Karpas-422 (cell line): ENCODE measurements at regions not wholly inside any gene's neighbourhood (a gene's known extent, or its start where the extent isn't known, plus 50 kb on each side); places are given as distances from the start of the nearest gene placed in this dataset.
"Not testable (repeated sequence)": the region's sequence is repeated elsewhere in the genome, so short reads cannot be mapped to it uniquely, and the experiment has no call there.

Source experiments
- DNase-seq: peaks from one replicate; pipeline ENCODE4 v3.0.0-alpha.2; 2015
- H2AFZ ChIP-seq: fragments of 200-600 bp; sonication (generic); 2 replicates; pipeline ENCODE4 v1.6.1; 2014; ENCODE audit warnings: antibody characterized with exemption, low read length, mixed read lengths
- H3K27ac ChIP-seq: fragments of 200-600 bp; sonication (generic); 2 replicates; pipeline ENCODE4 v1.5.1; 2014; ENCODE audit warnings: mild to moderate bottlenecking, low read length, moderate library complexity
- H3K27me3 ChIP-seq: fragments of 200-600 bp; sonication (generic); 2 replicates; pipeline ENCODE4 v1.6.1; 2014; ENCODE audit warnings: low read length, mixed read lengths
- H3K36me3 ChIP-seq: fragments of 200-600 bp; sonication (generic); 2 replicates; pipeline ENCODE4 v1.6.1; 2014; ENCODE audit warnings: low read length, mixed read lengths; ENCODE audit not compliant: insufficient read depth
- H3K4me1 ChIP-seq: fragments of 200-600 bp; sonication (generic); 2 replicates; pipeline ENCODE4 v1.6.1; 2014; ENCODE audit warnings: mild to moderate bottlenecking, low read length, mixed read lengths
- H3K4me2 ChIP-seq: fragments of 200-600 bp; sonication (generic); 2 replicates; pipeline ENCODE4 v1.6.1; 2014; ENCODE audit warnings: low read length, low read depth, mild to moderate bottlenecking; ENCODE audit not compliant: poor library complexity, severe bottlenecking
- H3K4me3 ChIP-seq: fragments of 200-600 bp; sonication (generic); 2 replicates; pipeline ENCODE4 v1.5.1; 2014; ENCODE audit warnings: mild to moderate bottlenecking, antibody characterized with exemption, low read length, mixed read lengths
- H3K79me2 ChIP-seq: fragments of 200-600 bp; sonication (generic); 2 replicates; pipeline ENCODE4 v1.6.1; 2014; ENCODE audit warnings: mild to moderate bottlenecking, low read length, mixed read lengths
- H3K9ac ChIP-seq: fragments of 200-600 bp; sonication (generic); 2 replicates; pipeline ENCODE4 v1.6.0; 2014; ENCODE audit warnings: low read length
- H3K9me2 ChIP-seq: fragments of 200-600 bp; sonication (generic), shearing (Covaris generic); replicated peaks from 2 replicates; pipeline ENCODE4 v1.6.0; 2014; ENCODE audit warnings: mild to moderate bottlenecking, low read length, moderate library complexity; ENCODE audit not compliant: insufficient read depth
- H3K9me3 ChIP-seq: fragments of 300-700, 200-600 bp; sonication (generic); 2 replicates; pipeline ENCODE4 v1.6.1; 2014; ENCODE audit warnings: low read length, mixed read lengths
- H4K20me1 ChIP-seq: fragments of 200-600 bp; sonication (generic); 2 replicates; pipeline ENCODE4 v1.6.1; 2014; ENCODE audit warnings: mild to moderate bottlenecking, antibody characterized with exemption, low read length, low read depth; ENCODE audit not compliant: insufficient read depth

DNA sequence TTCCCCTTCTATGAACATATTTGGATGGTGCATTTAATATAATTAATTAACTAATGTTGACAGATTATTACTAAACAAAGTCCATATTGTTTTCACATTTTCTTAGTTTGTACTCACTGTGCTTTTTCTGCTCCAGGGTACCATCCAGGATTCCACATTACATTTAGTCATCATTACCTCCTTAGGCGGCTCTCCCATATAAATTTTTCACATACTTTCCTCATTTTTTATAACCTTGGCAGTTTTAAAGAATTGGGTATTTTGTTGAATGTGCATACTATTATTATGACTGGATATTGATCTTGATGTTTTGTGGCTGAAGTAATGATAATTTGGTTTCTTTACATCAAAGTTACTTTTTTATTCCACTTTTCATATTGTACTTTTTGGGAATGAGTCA, 755.6 kb upstream of the ANO3 start:
- no peaks in the 10 kb centered on the region for H3K27me3 ChIP-seq
- no peak overlapping the region for H3K4me3 ChIP-seq
- H3K36me3 ChIP-seq = no peaks in the 10 kb centered on the region
- no peaks in the 10 kb centered on the region for H3K9me2 ChIP-seq
- H3K9ac ChIP-seq = no peak overlapping the region
- H2AFZ ChIP-seq = no peak overlapping the region
- peaks cover 5% of the 10 kb centered on the region; the same call in 1 of the 2 replicates for H3K9me3 ChIP-seq
- no peaks in the 10 kb centered on the region for H4K20me1 ChIP-seq
- H3K27ac ChIP-seq = no peak overlapping the region
- no peak overlapping the region for H3K4me2 ChIP-seq
- H3K4me1 ChIP-seq = no peaks in the 10 kb centered on the region
- no peak for DNase-seq
- H3K79me2 ChIP-seq = no peaks in the 10 kb centered on the region

DNA sequence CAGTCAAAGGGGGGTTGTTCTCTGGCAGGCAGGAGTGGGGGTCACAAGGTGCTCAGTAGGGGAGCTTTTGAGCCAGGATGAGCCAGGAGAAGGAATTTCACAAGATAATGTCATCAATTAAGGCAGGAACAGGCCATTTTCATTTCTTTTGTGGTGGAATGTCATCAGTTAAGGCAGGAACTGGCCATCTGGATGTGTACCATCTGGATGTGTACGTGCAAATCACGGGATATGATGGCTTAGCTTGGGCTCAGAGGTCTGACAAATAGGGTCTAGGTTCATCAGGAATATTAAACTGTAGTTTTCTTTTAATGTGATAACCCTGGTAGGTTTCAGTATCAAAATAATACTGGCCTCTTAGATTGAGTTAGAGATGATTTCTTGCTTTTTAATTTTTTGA, 752.4 kb upstream of the ANO3 start:
- not testable (repeated sequence) for H3K9me3 ChIP-seq, H3K9me2 ChIP-seq, H2AFZ ChIP-seq, H3K4me2 ChIP-seq, DNase-seq, H3K4me3 ChIP-seq, H3K27me3 ChIP-seq, H3K9ac ChIP-seq, H4K20me1 ChIP-seq, H3K4me1 ChIP-seq, H3K36me3 ChIP-seq, H3K79me2 ChIP-seq, H3K27ac ChIP-seq

DNA sequence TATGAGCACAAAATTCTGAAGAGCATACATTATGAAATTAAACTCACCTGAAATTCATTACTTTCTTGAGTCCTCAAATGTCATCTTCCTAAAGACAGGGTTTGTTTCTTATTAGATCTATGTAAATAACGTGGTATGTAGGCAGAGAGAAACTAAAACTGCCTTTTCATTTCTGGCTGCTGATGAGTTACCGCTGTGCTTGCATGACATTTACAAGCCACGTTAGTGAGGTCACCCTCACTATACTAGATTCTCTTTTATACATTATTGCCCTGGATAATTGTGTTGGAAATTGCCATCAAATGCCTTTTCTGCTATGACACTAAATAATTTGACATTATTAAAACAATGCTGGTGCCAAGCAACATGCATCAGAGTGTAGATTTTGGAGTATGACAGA, 748.3 kb upstream of the ANO3 start:
- Histone ChIP-seq H3K27ac (no peak overlapping the region), H3K4me1 (no peaks in the 10 kb centered on the region), H3K27me3 (no peaks in the 10 kb centered on the region), H3K9ac (no peak overlapping the region), H3K79me2 (no peaks in the 10 kb centered on the region), H3K9me2 (no peaks in the 10 kb centered on the region), H3K4me2 (no peak overlapping the region), H4K20me1 (no peaks in the 10 kb centered on the region), H3K9me3 (peaks cover 5% of the 10 kb centered on the region; the same call in 1 of the 2 replicates), H2AFZ (no peak overlapping the region), H3K4me3 (no peak overlapping the region), H3K36me3 (no peaks in the 10 kb centered on the region)
- DNase-seq = no peak

DNA sequence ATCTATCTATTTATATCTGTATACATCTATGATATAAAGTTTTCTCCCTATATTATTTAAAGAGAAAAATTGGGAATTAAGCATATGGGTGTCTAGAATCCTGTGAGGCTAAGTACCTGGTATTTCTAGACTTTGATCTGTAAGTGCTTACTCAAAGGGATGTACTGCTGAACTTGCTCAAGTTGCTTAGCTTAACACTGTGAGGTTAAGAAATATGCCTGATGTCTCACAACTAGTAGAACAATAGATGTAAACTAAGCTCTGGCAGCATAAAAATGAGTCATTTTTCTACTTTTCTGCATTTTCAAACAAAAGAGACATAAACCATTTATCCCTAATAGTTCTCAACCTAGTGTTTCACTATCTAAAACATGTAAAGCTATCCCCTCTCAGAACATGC, 744.4 kb upstream of the ANO3 start:
- no peak overlapping the region for H3K9ac ChIP-seq
- no peak overlapping the region for H2AFZ ChIP-seq
- no peaks in the 10 kb centered on the region for H4K20me1 ChIP-seq
- no peaks in the 10 kb centered on the region for H3K36me3 ChIP-seq
- H3K9me3 ChIP-seq = no peaks in the 10 kb centered on the region; the same call in 1 of the 2 replicates
- no peak overlapping the region for H3K27ac ChIP-seq
- no peak overlapping the region for H3K4me3 ChIP-seq
- no peaks in the 10 kb centered on the region for H3K9me2 ChIP-seq
- H3K4me1 ChIP-seq = no peaks in the 10 kb centered on the region
- no peak overlapping the region for H3K4me2 ChIP-seq
- no peaks in the 10 kb centered on the region for H3K79me2 ChIP-seq
- no peaks in the 10 kb centered on the region for H3K27me3 ChIP-seq
- no peak for DNase-seq

DNA sequence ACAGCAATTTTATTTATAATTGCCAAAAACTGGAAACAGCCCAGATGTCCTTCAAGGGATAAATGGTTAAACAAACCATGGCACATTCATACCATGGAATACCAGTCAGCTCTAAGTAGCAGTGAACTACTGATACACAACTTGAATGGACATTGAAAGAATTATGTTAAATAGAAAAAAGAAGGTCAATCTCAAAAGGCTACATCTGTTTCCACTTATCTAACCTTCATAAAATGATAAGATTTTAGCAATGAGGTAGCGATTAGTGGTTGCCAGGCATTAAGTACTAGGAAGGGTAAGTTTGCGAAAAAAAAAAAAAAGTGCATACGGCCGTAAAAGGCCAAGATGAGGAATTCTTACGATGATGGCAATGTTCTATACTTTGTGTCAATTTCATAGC, 738.7 kb upstream of the ANO3 start:
- H4K20me1 ChIP-seq = no peaks in the 10 kb centered on the region
- H2AFZ ChIP-seq = no peak overlapping the region
- no peak for DNase-seq

DNA sequence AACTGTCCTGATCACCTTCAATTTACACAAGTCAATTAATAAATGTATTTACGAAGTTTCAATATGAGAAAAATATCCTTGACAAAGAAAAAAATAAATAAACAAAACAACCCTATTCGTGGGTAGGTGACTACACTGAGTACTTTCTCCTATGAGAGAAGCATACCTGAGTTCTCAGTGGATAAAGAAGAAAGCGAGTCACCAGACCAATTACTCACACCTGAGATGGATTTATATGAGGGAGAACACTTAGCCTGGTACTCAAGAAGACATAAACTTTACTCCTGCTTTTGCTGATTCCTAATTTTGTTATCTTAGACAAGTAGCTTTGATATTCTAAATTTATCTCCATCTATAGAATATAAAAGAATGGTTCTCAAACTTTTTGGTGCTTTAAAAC, 735.2 kb upstream of the ANO3 start:
- DNase-seq = no peak

More for the DNA sequence above, 738.7 kb upstream of the ANO3 start:
- no peaks in the 10 kb centered on the region; the same call in 1 of the 2 replicates for H3K9me3 ChIP-seq
- H3K9ac ChIP-seq = no peak overlapping the region
- H3K79me2 ChIP-seq = no peaks in the 10 kb centered on the region
- H3K4me2 ChIP-seq = no peak overlapping the region
- no peaks in the 10 kb centered on the region for H3K36me3 ChIP-seq
- no peaks in the 10 kb centered on the region for H3K4me1 ChIP-seq
- no peaks in the 10 kb centered on the region for H3K9me2 ChIP-seq
- no peak overlapping the region for H3K4me3 ChIP-seq
- no peak overlapping the region for H3K27ac ChIP-seq
- no peaks in the 10 kb centered on the region for H3K27me3 ChIP-seq

DNA sequence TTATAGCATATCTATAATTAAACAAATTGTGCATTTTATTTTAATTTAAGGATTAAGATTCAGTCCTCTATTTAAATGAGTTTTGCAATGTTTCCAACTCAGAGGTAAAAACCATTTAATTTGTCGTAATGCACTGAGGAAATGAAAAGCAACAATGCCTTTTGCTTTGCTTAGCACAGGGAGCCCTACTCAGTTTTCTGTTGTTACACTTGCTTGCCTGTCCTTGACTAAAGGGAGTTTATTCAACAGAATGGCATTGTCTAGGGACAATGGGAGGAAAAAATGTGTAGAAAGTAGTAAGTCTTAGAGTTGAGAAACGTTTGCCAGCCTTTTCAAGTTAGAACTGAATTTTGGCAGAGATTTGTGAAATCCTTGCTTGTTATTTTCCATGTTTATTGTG, 734.2 kb upstream of the ANO3 start:
- H3K4me2 ChIP-seq = no peak overlapping the region
- no peaks in the 10 kb centered on the region for H3K79me2 ChIP-seq
- H3K9ac ChIP-seq = no peak overlapping the region
- no peaks in the 10 kb centered on the region for H4K20me1 ChIP-seq
- DNase-seq = no peak
- no peaks in the 10 kb centered on the region for H3K36me3 ChIP-seq
- no peaks in the 10 kb centered on the region for H3K9me3 ChIP-seq
- H3K27ac ChIP-seq = no peak overlapping the region
- H3K4me1 ChIP-seq = no peaks in the 10 kb centered on the region
- H3K27me3 ChIP-seq = no peaks in the 10 kb centered on the region
- H2AFZ ChIP-seq = no peak overlapping the region
- H3K9me2 ChIP-seq = no peaks in the 10 kb centered on the region
- H3K4me3 ChIP-seq = no peak overlapping the region

More for the DNA sequence above, 735.2 kb upstream of the ANO3 start:
- Histone ChIP-seq H3K79me2 (no peaks in the 10 kb centered on the region), H3K27me3 (no peaks in the 10 kb centered on the region), H3K9me3 (no peaks in the 10 kb centered on the region), H3K9ac (no peak overlapping the region), H3K4me3 (no peak overlapping the region), H4K20me1 (no peaks in the 10 kb centered on the region), H3K36me3 (no peaks in the 10 kb centered on the region), H3K9me2 (no peaks in the 10 kb centered on the region), H3K4me1 (no peaks in the 10 kb centered on the region), H2AFZ (no peak overlapping the region), H3K27ac (no peak overlapping the region), H3K4me2 (no peak overlapping the region)

DNA sequence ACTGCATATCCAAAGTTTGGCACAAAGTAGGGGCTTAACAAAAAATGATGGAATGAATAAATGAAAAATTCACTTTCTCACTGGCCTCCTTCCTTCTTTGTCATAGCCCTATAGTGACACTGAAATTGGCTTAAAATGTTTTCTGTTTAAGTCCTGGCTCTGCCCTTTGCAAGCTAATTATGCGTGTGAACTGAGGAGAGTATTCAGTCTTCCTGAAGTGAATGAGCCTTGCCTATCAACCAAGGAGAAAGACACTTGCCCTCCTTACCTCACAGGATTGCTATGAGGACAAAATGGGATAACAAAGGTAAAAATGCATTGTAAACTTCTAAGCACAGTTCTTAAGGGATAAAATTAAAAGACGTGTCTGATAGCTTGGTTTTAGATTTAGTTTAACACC, 729.8 kb upstream of the ANO3 start:
- Histone ChIP-seq H3K9ac (no peak overlapping the region), H3K79me2 (no peaks in the 10 kb centered on the region), H3K9me2 (no peaks in the 10 kb centered on the region), H2AFZ (no peak overlapping the region), H3K4me2 (no peak overlapping the region), H3K36me3 (no peaks in the 10 kb centered on the region), H3K27me3 (no peaks in the 10 kb centered on the region), H4K20me1 (no peaks in the 10 kb centered on the region), H3K4me3 (no peak overlapping the region), H3K9me3 (peaks cover 7% of the 10 kb centered on the region; the same call in 1 of the 2 replicates), H3K4me1 (no peaks in the 10 kb centered on the region), H3K27ac (no peak overlapping the region)
- DNase-seq = no peak

DNA sequence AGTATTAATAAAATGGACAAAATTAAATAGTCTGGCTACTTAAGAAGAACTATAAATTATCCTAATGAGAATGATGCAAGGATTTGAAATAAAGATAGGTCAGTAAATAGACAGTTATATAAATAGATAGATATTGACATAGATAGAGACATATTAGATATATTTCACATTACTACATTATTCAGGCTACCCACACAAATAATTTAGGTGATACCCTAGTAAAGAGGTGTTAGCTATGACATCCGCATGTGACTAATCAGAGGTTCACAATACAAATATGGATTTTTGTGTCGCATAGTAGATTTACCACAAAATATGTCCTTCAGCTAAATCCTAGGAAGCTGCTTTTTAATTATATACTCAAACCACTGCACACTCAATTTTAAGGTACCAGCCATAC, 729.0 kb upstream of the ANO3 start:
- Histone ChIP-seq H3K9me3 (peaks cover 7% of the 10 kb centered on the region; the same call in 1 of the 2 replicates), H3K9ac (no peak overlapping the region), H3K36me3 (no peaks in the 10 kb centered on the region), H3K4me1 (no peaks in the 10 kb centered on the region), H3K27ac (no peak overlapping the region), H3K9me2 (no peaks in the 10 kb centered on the region), H3K79me2 (no peaks in the 10 kb centered on the region), H3K27me3 (no peaks in the 10 kb centered on the region), H3K4me3 (no peak overlapping the region), H2AFZ (no peak overlapping the region), H4K20me1 (no peaks in the 10 kb centered on the region), H3K4me2 (no peak overlapping the region)
- DNase-seq = no peak
